Suprapubic skin (tissue), 4 donors: ENCODE measurements at regions not wholly inside any gene's neighbourhood (a gene's known extent, or its start where the extent isn't known, plus 50 kb on each side); places are given as distances from the start of the nearest gene placed in this dataset.
"Not testable (repeated sequence)": the region's sequence is repeated elsewhere in the genome, so short reads cannot be mapped to it uniquely, and the experiment has no call there.

ENCODE experiments used
- EP300 ChIP-seq: sonication (generic); formaldehyde crosslinking; IDR thresholded peaks from one replicate; pipeline ENCODE4 v1.6.1; 2017; ENCODE audit warnings: antibody characterized with exemption
- POLR2A ChIP-seq, 2 donors: fragments of 450-650 bp; IDR thresholded peaks; one replicate each; pipeline ENCODE4 v1.6.1; 2017; ENCODE audit warnings: antibody characterized with exemption in 2 of 2, mild to moderate bottlenecking in 2 of 2, moderate library complexity in 2 of 2
- POLR2AphosphoS5 ChIP-seq, 3 donors: sonication (generic); formaldehyde crosslinking; IDR thresholded peaks; one replicate each; pipeline ENCODE4 v1.6.1; 2017; ENCODE audit warnings: antibody characterized with exemption in 3 of 3
- TF ChIP-seq, protein P1 (sequence below), 2 donors: fragments of 200-600 bp in 1 of 2; fragments of 450-650 bp in 1 of 2; sonication (generic) in 1 of 2; IDR thresholded peaks; one replicate each; pipeline ENCODE4 v1.5.1; 2016 to 2019; ENCODE audit warnings: antibody characterized with exemption in 2 of 2, mild to moderate bottlenecking in 1 of 2, moderate library complexity in 1 of 2

- TF ChIP-seq, protein P1, sequence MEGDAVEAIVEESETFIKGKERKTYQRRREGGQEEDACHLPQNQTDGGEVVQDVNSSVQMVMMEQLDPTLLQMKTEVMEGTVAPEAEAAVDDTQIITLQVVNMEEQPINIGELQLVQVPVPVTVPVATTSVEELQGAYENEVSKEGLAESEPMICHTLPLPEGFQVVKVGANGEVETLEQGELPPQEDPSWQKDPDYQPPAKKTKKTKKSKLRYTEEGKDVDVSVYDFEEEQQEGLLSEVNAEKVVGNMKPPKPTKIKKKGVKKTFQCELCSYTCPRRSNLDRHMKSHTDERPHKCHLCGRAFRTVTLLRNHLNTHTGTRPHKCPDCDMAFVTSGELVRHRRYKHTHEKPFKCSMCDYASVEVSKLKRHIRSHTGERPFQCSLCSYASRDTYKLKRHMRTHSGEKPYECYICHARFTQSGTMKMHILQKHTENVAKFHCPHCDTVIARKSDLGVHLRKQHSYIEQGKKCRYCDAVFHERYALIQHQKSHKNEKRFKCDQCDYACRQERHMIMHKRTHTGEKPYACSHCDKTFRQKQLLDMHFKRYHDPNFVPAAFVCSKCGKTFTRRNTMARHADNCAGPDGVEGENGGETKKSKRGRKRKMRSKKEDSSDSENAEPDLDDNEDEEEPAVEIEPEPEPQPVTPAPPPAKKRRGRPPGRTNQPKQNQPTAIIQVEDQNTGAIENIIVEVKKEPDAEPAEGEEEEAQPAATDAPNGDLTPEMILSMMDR (IDR thresholded peaks at IDR 0.05), result not testable (repeated sequence)
- TF ChIP-seq EP300; POLR2AphosphoS5 (IDR thresholded peaks at IDR 0.05); POLR2A (IDR thresholded peaks at IDR 0.05): not testable (repeated sequence)
Observed at GRCh38 chr15:31723019-31723418, 307.3 kb upstream of the CHRNA7 start.
